HepG2 (cell line): ENCODE measurements at regions not wholly inside any gene's neighbourhood (a gene's known extent, or its start where the extent isn't known, plus 50 kb on each side); places are given as distances from the start of the nearest gene placed in this dataset.

Experiments used
- CTCF ChIP-seq: sonication (generic); formaldehyde crosslinking; IDR thresholded peaks from 2 replicates; pipeline ENCODE4 v1.5.0; 2020; ENCODE audit warnings: mild to moderate bottlenecking, missing genetic modification reagents, moderate library complexity
- TCF12 ChIP-seq, 2 experiments: fragments of 450-650 bp in 1 of 2; sonication (generic) in 1 of 2; formaldehyde crosslinking in 1 of 2; IDR thresholded peaks; 2 replicates each; pipeline versions ENCODE4 v1.6.1 to v1.8.0; 2017 to 2022; ENCODE audit warnings: antibody characterized with exemption in 1 of 2, mild to moderate bottlenecking in 1 of 2, missing genetic modification reagents in 1 of 2, moderate library complexity in 1 of 2

DNA sequence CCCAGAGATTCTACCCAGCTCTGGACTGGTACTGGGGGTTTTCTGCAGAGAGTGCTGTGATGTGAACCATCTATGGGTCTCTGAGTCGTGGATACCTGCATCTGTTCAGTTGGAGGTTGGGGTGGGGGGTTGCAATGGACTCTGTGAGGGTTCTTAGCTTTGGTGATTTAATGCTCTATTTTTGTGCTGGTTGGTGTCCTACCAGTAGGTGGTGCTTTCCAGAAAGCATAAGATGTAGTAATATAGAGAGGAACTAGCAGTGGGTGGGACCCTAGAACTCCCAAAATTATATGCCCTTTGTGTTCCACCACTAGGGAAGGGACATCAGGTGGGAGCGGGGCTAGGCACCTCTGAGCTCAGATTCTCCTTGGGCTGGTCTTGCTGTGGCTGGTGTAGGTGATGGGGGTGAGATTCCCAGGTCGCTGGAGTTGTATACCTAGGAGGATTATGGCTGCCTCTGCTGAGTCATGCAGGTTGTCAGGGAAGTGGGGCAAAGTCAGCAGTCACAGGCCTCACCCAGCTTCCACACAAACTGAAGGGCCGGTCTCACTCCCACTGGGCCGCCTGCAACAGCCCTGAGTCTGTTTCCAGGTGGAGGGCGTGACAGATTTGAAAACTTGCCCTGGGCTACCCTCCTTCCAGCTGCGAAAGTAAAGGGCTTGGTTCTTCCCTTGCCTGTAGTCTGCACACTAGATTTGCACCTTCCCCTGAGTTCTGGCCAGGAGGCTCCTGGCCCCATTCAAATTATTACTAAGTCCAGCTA, 573.0 kb upstream of the SLITRK1 start:
- TF ChIP-seq CTCF (CRISPR knock-in tag) = no peak
- no peak for TF ChIP-seq TCF12 (IDR thresholded peaks at IDR 0.05)
- TF ChIP-seq TCF12 (CRISPR knock-in tag; IDR thresholded peaks at IDR 0.05) = no peak
